ENCODE measurements at regions not wholly inside any gene's neighbourhood (a gene's known extent, or its start where the extent isn't known, plus 50 kb on each side); places are given as distances from the start of the nearest gene placed in this dataset.

GRCh38 chrX:79235899-79236298 is 91.4 kb downstream of the GPR174 start:
- H2BK5ac ChIP-seq (ENCODE audit: low read depth, low read length) = no peak overlapping the region
- 88% methylated on average over 3 of the region's 3 CpGs; no CpG with 5 or more reads in 1 of the 2 experiments for WGBS, 2 experiments (ENCODE audit: extremely low coverage in 1 of 2, insufficient coverage in 1 of 2, insufficient read length in 1 of 2, insufficient replicate concordance in 2 of 2, low coverage in 1 of 2, low lambda C conversion rate in 2 of 2, missing lambda C conversion rate in 1 of 2)
- TF ChIP-seq CEBPB (IDR thresholded peaks at IDR 0.05; ENCODE audit: low read depth, low read length) = no peak
- no peak for TF ChIP-seq ATF2 (IDR thresholded peaks at IDR 0.05; ENCODE audit: low read length)
- TF ChIP-seq ZNF274 (IDR thresholded peaks at IDR 0.05; ENCODE audit: borderline replicate concordance, extremely low read depth, low read length) = no peak
- no peak for TF ChIP-seq RAD21 (IDR thresholded peaks at IDR 0.05 in 1 of 2, conservative IDR thresholded peaks at IDR 0.05 in 1 of 2; ENCODE audit: low read depth in 2 of 2, low read length in 2 of 2)
- TF ChIP-seq RFX5 (IDR thresholded peaks at IDR 0.05; ENCODE audit: borderline replicate concordance, low read depth, low read length) = no peak
- no peak for TF ChIP-seq EGR1 (IDR thresholded peaks at IDR 0.05; ENCODE audit: borderline replicate concordance, low read depth, low read length)
- no peak for TF ChIP-seq KDM5A (IDR thresholded peaks at IDR 0.05; ENCODE audit: low read length)
- TF ChIP-seq USF2 (IDR thresholded peaks at IDR 0.05; ENCODE audit: low read length) = no peak
- TF ChIP-seq JUN (IDR thresholded peaks at IDR 0.05; ENCODE audit: low read depth, low read length) = no peak
- no peak overlapping the region for H3K18ac ChIP-seq (ENCODE audit: extremely low read depth, low read length)
- no peak overlapping the region for H4K8ac ChIP-seq (ENCODE audit: extremely low read depth, insufficient read depth, low read length)
- no peak overlapping the region for H2BK15ac ChIP-seq (ENCODE audit: low read length)
- H3K56ac ChIP-seq (replicated peaks; ENCODE audit: insufficient read length, low read depth, low read length) = no peak overlapping the region
- H3K4me1 ChIP-seq (replicated peaks in 1 of 4; ENCODE audit: control insufficient read depth in 3 of 4, insufficient read depth in 4 of 4, low read length in 3 of 4) = no peaks in the 10 kb centered on the region
- ChIA-PET POLR2A (ENCODE audit: partially characterized antibody) (no interaction called here), CTCF (ENCODE audit: partially characterized antibody) (no interaction called here)
- H2AFZ ChIP-seq (ENCODE audit: low read length) = no peak overlapping the region
- no peak overlapping the region for H2BK20ac ChIP-seq (ENCODE audit: low read length)
- H4K20me1 ChIP-seq (replicated peaks in 1 of 2; ENCODE audit: control insufficient read depth in 1 of 2, insufficient read depth in 2 of 2, low read length in 2 of 2) = no peaks in the 10 kb centered on the region
- no peak overlapping the region for H2BK12ac ChIP-seq (ENCODE audit: low read depth, low read length)
- H3K4ac ChIP-seq (replicated peaks; ENCODE audit: insufficient read length, low read depth, low read length) = no peak overlapping the region
- H2AK5ac ChIP-seq (ENCODE audit: low read depth, low read length) = no peak overlapping the region
- no peak overlapping the region for H3K14ac ChIP-seq (ENCODE audit: insufficient read length)
- no peaks in the 10 kb centered on the region for H3K9me3 ChIP-seq (ENCODE audit: insufficient read depth in 2 of 2, low read depth in 1 of 2, low read length in 1 of 2)
- no peak overlapping the region for H3K4me2 ChIP-seq (ENCODE audit: insufficient read depth in 1 of 2, low read depth in 2 of 2, low read length in 2 of 2)
- no peaks in the 10 kb centered on the region for H3K27me3 ChIP-seq (replicated peaks in 1 of 4; ENCODE audit: control insufficient read depth in 3 of 4, extremely low read depth in 1 of 4, insufficient read depth in 3 of 4, low read length in 3 of 4)
- DNase-seq (ENCODE audit: low read depth in 1 of 2, low spot score in 2 of 2) (no peak), FAIRE-seq (no peak)
- no peak overlapping the region for H3K27ac ChIP-seq (ENCODE audit: low read depth, low read length)
- H3K23me2 ChIP-seq (ENCODE audit: low read depth, low read length) = no peaks in the 10 kb centered on the region; the same call in 1 of the 2 replicates
- H2BK120ac ChIP-seq (replicated peaks; ENCODE audit: low read depth, low read length) = no peak overlapping the region
- no peaks in the 10 kb centered on the region for H3K79me1 ChIP-seq (ENCODE audit: low read depth, low read length)
- H3K23ac ChIP-seq (ENCODE audit: insufficient read length) = no peak overlapping the region
- no peak overlapping the region for H4K5ac ChIP-seq (ENCODE audit: insufficient read length, low read depth, low read length)
- H3K36me3 ChIP-seq (ENCODE audit: control insufficient read depth in 2 of 4, insufficient read depth in 4 of 4, low read length in 3 of 4) = no peaks in the 10 kb centered on the region
- no peak overlapping the region for H3K9ac ChIP-seq (replicated peaks in 1 of 4; ENCODE audit: extremely low read depth in 1 of 4, low read depth in 3 of 4, low read length in 3 of 4)
- H3K4me3 ChIP-seq (ENCODE audit: extremely low read depth in 1 of 4, insufficient read depth in 2 of 4, low read depth in 3 of 4, low read length in 4 of 4) = no peak overlapping the region
- H4K91ac ChIP-seq (replicated peaks; ENCODE audit: insufficient read length, low read length) = no peak overlapping the region
- H3K79me2 ChIP-seq (ENCODE audit: control insufficient read depth in 1 of 2, insufficient read depth in 2 of 2, low read length in 2 of 2) = no peaks in the 10 kb centered on the region
